ELF-1 (cell line): ENCODE measurements at regions not wholly inside any gene's neighbourhood (a gene's known extent, or its start where the extent isn't known, plus 50 kb on each side); places are given as distances from the start of the nearest gene placed in this dataset.

Experiments
- DNase-seq: peaks from one replicate; pipeline ENCODE4 v3.0.0-alpha.2; 2016; ENCODE audit warnings: low read depth, low spot score

DNA sequence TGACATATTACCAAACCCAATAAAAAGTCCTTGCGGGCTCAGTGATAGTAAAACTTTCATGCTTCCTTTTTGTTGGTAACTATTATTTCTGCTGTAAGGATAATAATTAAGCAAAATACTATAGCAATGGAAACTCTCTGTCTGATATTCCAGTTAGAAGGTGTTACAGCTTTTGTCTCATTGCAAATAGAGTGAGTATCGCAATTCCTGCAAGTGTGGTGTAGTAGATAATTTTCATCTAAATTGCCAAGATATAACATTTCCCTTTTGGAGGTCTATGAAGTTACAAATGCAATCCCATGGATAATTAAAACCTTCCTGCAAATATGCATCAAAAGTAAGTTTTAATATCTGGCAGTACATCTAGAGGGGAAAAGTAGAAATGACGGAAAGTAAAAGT, 88.7 kb upstream of the CD93 start:
- DNase-seq: no peak

DNA sequence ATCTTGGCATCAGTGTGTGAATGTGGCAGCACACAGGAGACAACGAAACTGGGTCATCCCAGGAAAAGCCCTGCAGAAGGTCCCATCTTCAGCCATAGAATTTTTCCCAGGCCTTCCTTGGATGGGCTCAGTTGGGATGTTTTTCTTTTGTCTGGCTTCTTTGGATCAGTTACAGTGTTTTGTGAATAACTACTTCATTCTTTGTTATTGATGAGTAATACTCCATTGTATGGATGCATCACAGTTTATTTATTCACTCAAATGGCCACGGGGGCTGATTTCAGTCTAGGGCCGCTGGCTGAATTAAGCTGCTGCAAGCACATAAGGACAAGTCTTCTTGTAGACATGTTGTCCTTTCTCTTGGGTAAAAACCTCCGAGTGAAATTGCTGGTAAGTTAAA, 81.3 kb upstream of the CD93 start:
- no peak for DNase-seq

DNA sequence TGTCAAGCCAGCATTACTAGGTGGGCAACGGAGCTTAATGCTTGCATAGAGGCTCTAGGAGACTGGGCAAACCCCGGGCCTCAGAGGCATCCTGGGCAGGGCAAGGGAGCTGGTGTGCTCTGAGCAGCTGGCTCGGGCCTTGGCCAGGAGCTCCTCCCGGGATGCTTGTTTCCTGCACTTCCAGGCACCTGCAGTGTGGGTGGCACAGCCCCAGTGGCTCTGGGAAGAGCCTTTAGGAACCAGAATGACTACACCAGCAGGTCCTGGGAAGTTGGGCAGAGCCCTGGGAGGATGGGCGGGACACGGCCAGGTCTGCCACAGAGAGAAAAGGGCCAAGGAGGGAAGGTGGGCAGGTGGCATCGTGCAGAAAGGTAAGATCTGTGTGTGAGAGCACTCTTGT, 80.4 kb upstream of the CD93 start:
- DNase-seq: no peak

DNA sequence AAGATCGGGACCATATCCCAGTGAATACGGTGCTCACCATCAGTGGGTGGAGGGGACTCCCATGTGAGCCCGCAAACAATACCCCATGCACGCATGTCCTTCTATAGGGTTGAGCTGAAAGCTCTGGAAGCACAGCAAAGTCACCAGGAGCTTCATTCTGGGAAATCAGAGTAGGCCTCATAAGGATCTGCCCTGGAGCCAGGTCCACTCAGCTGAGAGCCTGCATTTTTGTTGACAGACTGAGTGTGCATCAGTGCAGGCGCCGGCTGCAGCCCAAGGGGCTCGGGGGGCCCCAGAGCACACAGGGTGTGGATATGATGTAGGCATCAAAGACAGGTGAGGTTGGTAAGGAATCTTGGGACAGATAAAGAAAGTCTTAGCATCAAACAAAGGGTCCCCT, 79.8 kb upstream of the CD93 start:
- DNase-seq: no peak

DNA sequence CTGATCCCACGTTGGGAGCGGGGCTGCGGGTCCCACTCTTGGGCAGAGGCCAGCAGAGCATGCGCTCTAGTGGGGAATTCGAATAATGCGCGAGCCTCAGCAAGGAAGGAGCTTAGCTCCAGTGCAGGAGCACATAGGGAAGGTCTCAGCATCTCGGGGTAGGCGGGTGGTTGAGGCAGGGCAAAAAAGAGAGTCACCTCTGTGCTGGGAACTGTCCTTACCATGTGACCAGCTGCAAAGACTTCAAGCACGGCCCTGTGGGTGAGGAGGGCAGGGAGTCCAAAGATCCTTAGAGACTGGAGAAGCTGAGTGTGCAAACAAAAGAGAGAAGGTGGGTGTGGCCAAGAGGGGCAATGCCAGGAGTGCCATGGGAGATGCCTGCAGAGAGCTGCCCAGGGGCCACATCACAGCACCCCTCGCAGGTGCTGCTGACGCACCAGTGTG, 79.2 kb upstream of the CD93 start:
- peak; percentile 24 for DNase-seq

DNA sequence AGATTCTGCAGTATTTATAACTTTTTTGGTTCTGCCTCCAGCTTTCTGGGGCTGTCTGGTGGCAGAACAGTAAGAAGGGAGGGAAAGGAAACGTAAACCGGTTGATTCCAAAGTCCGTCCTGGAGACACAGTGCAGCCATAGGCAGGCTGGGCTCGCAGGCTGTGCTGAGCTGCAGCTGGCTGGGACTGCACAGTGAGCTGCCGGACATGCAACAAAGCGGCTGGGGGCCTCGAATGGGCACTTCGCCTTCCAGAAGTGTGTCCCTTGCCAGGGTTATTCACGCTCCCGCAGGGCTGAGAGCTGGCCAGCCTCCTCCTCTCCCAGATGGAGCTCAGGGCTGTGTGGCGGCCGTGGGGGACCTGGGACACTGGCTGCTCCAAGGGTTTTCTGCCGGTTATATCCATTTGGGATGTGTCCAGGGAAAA, 78.1 kb upstream of the CD93 start:
- no peak for DNase-seq

DNA sequence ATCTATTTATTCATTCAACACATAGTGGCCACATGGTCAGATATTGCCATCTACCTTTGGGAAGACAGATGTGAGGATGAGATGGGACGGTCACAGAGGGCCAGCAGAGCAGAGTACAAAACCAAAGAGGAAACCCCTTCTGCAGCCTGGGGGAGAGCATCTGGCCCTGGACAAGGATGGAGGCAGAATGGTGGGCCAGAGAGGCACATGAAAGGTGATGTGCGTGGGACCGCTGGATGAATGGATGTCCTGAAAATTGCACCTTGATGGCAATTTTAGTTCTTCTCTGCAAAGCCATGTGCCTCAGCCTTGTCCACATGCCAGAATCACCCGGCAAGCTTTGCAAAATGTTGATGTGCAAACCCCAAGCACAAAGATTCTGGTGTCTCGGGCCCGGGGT, 77.4 kb upstream of the CD93 start:
- DNase-seq: no peak

DNA sequence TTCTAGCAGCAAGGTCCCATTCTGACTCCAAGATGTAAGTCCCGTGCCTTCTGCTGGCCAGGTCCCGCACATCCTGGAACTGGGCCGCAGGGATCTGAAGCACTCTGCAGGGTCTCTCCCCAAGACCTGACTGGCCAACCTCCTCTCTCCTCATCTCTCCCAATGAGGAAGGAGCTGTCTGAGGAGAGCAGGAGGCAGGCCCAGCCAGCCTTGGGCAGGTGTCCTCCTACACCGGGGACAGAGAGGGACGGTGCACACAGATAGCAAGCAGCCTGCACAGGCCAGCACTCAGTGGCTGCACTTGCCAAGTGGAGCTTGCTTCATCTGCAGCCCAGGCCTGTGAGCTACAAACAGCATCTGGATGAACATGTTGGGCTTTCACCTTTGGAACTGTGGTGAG, 76.8 kb upstream of the CD93 start:
- DNase-seq: no peak

DNA sequence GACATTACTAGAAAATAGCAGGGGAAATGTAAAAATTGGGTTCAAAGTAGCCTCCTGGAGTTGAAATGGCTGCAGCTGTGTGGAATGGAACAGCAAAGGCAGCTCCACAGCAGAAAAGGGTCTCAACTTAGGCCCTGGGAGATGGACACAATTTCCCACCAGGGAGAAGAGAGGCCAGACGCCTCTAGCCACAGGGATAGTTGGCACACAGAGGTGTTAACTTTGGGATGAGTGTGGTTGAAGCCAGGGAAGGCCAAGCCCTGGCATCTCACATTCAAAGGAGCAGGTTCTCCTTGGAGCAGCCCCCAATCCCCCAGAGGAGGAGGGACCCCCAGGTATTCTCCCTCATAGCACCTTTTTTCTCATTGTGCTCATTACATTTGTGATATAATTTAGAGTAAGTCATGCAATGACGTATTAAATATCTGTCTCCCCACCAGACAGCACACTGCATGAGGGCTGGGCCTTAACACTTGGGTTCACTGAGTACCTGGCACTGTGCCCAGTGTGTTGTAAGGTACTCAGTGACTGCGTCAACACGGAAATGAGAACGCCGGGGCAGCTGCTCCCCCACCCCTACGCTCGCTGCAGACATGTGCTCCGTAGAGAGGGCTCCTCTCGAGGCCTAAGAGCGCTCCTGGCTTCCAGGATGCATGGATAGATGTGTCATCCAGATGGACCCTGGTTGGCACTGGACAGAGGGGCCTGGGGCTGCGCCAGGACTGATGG, 76.0 kb upstream of the CD93 start:
- no peak for DNase-seq

DNA sequence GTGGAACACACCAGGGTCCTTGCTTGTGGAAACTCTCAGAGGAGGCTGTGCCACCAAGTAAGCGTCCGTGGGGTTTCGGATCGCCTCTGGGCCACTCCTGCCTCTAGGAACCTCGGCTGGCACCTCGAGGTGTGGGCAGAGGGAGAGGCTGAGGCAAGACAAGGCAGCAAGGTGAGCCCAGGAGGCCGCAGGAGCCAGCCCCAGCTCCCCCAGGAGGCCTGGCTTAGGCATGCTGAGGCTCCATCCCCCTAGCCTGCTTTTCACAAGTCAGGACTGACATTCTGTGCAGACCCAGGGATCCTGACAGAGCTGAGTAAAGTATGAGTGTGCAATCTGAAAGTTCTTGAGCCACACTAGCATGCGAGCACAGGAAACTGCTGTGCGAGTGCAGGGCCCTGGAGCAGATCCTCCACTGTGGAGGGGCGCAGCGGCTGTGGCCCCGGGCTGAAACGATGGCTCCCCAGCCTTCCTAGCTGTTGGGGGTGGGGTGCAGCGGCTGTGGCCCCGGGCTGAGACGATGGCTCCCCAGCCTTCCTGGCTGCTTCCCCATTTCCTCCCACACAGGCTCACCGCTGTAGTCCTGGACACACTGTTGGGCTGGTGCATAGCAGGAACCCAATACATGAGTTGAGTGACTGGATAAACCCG, 75.2 kb upstream of the CD93 start:
- no peak for DNase-seq

DNA sequence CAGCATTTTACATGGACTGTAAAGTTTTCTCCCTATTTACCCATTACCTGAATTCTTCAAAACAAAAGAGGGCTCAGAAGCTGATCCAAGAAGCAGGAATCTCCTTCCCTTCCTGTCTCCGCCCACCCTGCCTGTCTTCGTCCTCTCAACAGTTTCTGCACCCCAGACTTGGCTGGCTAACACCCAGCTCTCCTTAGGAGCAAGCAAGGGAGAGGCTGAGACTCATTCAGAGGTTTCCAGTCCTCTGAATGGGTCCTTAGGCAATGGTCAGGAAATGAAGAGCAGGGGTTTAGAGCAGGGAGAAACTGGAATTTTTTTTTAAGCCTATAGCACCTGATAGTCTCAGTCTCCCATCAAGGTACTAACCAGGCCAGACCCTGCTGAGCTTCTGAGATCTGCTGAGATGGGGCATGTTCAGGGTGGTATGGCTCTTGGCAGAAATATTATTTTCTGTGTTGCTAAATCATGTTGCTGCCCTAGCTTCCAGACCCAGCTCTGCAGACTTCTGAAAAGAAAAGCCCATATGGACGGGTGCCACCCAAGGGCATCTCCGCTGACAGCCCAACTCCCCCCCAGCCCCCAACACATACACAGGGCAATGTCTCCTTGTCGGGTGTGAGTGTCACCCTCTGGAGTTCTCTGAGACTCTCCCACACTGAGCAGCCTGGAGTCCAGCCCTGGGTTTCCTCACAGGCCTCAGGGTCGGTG, 74.6 kb upstream of the CD93 start:
- DNase-seq: no peak

DNA sequence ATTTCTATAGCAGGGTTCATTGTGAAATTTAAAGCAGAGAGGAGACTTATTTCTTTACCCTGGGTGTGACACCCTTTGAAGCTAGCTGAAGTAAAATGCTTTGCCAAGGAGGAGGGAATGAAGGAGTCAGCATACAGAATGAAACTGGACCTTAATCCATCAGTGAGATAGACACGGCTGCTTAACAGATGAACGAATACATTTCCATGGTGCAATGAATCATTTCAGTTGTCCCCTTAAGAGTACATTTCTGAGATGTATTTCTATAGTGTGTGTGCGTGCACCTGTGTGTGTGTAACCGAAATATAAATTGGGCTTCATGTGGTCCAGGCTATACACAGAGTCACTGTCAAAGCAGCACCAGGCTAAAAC, 73.8 kb upstream of the CD93 start:
- no peak for DNase-seq

DNA sequence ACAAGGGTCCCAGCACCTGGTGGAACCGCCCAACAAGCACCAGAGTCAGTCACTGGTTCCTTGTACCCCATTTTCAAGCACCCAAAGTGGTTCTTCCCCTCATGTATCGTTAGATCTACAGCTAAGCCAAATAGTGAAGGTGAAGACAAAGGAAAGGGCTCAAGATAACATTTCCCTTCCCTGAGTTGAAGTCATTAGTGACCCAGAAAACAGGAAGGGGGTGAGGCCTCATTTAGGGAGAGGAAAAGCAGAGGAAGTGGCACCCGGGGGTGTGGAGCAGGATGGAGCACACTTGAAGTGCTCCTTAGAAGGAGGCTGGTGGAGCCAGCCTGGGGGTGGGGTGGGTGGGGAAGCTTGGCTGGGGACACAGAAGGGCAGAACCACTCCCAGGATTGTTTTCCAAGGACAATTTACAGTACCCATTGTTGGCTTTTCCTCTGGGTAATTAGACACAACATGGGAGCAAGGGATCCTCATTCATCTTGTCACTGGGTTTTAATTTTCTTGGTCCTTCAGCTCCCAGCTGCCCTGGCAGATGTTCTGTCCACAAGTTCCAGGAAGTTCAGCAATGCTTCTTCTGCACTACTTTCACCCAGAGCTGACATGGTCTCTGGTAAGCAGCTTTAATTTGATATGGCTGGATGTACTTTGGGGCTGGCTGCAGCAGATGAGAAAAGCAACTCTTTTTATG, 73.3 kb upstream of the CD93 start:
- DNase-seq: no peak

DNA sequence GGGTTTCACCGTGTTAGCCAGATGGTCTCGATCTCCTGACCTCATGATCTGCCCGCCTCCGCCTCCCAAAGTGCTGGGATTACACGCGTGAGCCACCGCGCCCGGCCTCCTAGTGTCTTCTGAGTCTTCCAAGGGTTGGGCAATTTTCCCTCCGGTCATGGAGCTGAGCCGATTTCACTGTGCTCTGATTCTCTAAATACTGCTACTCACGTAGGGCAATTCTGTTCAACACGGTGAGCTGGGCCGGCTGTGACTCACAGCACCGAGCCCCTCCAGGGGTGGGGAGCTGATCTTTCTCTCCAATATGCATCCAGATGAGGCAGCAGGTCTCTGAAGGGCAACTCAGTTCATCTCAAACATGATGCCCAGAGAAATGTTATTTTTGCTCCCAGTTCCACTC, 71.6 kb upstream of the CD93 start:
- DNase-seq: no peak

DNA sequence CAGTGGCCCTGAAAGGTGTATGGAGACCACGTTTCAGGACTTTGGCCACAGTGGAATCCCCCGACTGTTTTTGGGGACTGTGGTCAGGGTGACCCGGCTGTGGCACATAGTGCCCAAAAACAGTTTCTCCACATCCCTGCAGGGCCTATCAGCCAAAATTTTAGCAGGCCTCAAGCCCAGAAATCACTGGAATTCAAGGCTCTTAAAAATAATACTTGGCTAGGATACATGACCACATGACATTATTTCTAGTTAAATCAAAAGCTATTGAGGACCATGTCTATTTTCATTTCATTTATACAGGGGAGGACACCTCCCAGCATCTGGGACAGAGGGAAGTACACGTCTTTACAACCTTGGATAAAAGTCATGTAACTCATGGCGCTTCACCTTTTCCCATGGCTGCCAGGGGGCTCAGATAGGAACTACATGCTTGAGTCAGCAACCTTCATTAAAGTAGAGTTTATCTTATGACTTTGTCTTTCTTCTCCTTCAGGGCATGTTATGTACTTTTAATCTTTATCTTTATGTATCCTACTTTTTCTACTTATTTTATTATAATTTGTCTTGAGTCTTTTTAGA, 70.8 kb upstream of the CD93 start:
- no peak for DNase-seq

DNA sequence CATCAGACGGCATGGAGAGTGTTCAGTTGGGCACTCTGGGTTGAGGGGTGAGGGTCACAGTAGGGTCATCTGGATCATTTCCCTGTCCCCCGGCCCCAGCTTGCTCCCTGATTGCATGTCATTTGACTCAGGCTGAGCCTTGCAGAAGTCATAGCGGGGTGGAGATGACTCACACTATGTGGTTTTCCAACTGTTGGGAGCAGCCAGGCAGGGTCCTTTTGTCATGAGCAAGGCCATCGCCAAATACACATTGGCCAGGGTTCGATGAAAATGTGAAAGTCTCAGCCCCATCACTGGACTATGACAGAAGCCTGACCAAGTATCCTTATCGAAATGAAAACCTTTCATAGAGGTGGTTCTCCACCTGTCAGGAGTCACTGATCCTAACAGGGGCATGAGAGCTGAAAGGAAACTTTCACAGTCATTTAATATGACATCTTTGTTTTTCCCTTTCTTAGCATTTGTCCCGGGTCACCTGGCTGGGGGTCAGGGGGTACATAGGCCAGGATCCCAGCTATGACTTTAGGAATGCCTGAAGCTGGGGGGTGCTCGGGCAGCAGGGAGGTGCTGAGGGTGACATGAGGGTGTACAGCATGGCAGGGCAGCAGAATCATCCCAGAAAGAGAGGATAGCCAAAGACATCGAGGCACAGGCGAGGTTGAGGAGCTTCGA, 70.2 kb upstream of the CD93 start:
- no peak for DNase-seq

DNA sequence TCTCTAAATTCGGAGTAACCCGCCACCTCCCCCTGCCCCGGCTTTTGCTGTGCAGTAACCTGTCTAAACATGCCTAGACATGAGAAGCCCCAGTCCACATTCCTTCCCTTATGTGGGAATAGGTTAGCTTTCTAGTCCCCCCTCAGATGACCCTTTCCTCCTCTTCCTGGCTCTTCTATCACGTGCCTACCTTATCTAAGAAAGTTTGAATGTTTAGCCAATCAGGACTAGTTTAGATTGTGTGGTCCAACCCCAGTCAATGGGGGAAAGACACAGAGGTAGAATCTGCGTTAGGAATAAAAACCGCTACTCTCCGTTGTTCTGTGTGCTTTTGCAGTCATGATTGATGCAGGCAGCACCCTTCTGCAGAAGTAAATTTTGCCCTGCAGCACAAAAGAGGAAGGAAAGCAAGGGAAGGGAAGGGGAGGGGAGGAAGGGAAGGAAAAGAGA, 69.0 kb upstream of the CD93 start:
- DNase-seq: no peak

DNA sequence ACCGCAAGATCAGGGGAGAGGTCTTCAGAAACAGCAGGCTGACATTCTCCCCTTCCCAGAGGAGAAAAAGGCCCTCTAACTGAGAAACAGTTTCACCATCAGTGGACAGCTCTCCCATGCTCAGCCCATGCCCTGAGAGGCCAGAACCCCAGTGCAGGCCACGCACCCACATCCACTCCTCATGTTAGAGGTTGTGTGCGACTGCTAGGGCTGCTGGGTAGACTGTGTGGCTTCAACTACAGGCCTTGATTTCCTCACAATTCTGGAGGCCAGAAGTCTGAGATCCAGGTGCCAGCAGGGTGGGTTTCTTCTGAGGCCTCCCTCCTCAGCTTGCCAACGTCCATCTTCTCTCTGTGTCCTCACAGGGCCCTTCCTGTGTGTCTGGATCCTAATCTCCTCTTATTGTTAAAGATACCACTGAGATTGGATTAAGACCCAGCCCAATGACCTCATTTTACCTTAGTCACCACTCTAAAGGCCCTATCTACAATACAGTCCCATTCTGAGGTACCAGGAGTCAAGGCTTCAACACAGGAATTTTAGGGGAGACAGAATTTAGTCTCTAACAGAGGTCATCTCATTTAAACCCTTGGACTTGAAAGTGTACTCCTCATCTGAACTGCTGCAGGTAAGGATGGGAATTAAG, 67.7 kb upstream of the CD93 start:
- no peak for DNase-seq

DNA sequence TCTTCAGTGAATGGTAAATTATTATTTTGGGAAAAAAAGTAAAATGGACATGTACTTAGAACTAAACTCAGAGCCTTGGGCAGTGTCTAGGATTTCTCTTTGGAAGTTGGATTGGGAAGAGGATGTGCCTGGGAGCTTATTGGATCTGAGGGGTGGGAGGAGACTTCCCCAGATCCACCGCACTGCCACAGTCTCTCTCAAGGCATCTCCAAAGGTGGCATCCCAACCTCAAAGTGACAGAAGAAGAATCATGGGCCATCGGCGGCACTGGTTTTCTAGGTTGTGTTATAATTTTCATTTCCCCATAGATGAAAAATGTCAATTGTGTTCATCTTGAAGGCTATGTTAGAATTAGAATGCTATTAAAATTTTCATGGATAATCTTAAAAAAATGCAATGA, 66.8 kb upstream of the CD93 start:
- no peak for DNase-seq

DNA sequence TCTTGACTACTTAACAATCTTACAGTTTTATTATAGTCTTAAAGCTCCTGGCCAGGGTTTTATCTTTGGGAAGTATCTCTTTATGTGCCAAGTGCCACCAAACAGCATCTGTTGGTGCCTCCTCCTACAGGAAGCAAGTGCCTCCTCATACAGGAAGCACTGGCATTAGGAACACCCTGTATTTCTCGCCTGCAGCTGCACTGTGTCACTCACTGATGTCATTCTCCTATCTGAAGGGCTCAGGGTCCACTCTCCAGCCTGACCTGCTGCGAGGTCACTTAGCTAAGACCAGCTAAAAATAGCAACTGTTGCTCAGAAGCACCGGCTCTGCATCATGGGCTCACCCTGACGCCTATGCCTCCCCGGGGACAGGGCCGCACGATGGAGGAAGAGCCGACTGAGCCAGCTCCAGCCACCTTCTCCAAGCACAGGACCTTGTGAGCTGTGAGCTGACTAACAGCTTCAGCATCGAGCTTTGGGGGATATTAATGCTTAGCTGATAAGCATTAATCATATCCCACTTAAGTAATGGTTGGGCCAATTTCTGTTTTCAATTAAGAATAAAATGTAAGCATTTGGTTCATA, 66.3 kb upstream of the CD93 start:
- DNase-seq: no peak

DNA sequence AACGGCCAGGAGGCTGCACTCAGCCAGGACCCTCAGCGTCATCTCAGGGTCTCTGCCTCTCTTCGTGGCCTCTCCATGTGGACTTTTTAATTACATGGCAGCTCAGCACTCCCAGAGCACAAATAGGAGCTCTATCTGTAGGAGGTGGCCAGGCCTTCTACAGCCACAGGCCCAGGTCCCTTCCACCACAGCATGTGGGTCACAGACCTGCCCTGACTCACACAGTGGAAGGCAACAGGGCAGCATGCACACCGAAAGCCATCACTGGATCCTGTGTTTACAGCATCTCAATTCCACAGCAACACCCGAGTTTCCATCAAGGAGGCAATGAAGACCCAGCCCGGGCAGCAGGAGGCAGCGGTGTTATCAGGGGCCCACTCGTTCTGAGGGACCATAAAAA, 65.8 kb upstream of the CD93 start:
- no peak for DNase-seq
